GM04503 (cell line): ENCODE measurements at regions not wholly inside any gene's neighbourhood (a gene's known extent, or its start where the extent isn't known, plus 50 kb on each side); places are given as distances from the start of the nearest gene placed in this dataset.
"Not testable (repeated sequence)": the region's sequence is repeated elsewhere in the genome, so short reads cannot be mapped to it uniquely, and the experiment has no call there.

ENCODE experiments used
- DNase-seq: peaks from one replicate; pipeline ENCODE4 v3.0.0-alpha.2; 2012; ENCODE audit warnings: low read depth

DNA sequence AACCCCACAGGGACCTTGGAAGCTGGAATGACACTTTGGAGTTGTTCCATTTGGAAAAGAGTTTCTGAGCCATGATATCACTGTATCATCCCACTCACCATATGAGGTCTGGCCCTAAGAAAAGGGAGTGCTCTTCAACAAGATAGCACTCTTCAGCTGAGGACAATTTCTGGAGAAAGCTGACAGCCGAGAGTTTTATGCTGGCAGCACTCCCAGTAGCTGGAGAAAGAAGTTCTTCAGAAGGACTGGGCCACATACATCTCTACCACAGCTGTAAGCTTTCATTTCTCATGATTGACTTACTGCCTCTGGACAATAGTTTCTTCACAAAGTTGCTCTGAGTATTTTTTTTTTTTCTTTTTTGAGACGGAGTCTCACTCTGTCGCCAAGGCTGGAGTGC, 914.4 kb upstream of the ADAMTS5 start:
- not testable (repeated sequence) for DNase-seq

DNA sequence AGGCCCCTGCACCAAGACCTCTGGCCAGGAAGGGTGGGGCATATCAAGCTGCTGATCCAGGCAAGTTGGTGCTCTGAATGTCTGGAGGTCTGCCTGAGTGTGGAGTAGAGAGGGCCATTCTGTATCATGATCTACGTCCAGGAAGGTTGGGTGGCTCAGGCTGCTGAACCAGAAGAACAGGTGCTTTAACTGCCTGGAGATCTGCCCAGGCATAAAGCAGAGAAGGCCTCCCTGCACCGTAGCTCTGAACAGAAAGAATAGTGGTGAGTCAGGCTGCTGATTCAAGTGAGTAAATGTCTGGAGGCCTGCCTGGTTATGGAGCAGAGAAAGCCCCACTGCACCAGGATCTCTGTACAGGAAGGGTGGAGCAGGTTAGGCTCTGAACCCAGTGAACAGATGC, 905.5 kb upstream of the ADAMTS5 start:
- DNase-seq: not testable (repeated sequence)

DNA sequence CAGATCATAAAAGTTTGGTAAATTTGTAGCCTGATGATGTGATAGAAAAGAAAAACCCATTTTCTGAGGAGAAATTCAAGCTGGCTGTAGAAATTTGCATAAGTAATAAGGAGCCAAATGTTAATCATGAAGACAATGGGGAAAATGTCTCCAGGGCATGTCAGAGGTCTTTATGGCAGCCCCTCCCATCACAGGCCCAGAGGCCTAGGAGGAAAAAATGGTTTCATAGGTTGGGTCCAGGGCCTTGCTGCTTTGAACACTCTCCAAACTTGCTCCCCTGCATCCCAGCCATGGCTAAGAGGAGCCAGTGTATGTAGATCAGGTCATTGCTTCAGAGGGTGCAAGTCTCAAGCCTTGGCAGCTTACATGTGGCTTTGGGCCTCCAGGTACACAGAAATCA, 903.9 kb upstream of the ADAMTS5 start:
- DNase-seq: not testable (repeated sequence)

DNA sequence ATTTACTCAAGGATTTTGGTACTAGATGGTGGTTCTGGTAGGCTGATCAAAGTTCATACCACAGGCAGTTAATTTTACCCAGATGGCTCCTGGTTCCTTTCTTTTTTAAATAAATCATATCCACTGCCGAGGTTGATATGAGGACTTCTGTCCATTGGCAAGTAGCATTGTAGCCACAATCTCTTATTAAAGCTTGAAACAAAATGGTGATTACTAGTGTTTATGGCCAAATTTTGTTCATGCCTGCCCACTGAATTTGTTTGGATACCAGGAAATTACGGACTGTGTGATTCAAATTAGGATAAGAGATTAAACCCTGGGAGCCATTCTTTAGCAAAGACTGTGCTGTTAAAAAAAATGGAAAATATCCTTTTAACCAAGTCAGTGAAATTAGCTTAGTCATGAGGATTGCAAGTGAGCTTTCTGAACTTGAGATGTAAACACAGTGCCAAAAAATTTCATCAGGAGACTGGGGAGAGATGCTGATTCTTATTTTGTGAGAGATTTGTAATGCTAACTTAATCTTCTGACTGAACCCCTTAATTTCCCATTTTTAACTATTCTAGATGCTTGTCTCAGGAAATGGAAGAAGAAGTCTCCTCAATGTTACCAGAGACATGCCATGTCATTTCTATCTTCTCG, 893.5 kb upstream of the ADAMTS5 start:
- peak; percentile 21 for DNase-seq

DNA sequence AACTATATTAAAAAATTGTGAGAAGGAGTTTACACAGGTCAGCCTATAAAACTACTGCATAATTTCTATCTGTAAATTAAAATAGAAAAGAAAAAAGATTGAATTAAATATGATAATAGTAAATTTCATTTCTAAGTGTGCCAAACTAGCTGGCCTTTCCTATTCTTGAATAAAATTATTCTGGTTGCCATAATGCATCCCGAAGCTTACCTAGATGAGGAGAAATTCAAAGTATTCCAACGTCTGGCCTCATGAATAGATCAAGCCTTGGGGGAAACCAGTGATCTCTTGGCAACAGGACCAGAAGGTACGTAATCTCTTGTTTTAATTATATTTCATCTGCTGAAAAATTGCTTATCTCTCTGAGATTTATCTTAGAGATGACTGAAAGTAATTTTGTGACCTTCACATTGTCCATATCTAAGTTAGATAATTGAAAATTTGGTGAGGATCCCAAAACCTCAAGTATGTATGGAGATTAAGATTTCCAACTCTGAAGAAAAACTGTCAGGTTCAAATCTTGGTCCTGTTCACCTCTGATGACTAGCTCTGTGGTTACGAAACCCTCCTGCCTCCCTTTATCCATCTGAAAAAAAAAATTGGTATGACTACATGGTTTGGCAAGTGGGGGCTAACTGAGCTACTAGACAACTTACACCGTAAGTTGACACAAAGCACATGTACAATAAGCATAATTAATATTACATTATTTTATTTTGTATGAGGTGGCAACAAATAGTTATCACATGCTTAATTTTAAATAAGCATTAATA, 891.4 kb upstream of the ADAMTS5 start:
- not testable (repeated sequence) for DNase-seq

DNA sequence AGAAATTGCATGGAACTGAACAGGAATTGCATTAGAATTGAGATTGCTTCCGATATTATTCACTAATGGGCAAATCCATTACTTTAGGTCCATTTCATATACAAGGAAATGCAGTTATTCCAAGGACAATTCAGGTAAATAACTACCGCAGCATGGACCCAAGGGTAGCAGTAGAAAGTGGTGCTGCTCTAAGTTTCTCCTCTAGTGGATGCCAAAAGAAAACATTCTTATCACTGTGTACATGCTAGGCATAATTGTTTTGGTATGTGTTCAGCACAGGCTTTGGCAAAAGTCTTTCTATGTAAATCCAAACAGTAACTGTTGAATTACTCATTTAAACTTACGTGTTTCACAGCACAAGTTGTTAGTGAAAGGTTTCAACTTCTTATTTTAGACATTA, 890.1 kb upstream of the ADAMTS5 start:
- DNase-seq: not testable (repeated sequence)

DNA sequence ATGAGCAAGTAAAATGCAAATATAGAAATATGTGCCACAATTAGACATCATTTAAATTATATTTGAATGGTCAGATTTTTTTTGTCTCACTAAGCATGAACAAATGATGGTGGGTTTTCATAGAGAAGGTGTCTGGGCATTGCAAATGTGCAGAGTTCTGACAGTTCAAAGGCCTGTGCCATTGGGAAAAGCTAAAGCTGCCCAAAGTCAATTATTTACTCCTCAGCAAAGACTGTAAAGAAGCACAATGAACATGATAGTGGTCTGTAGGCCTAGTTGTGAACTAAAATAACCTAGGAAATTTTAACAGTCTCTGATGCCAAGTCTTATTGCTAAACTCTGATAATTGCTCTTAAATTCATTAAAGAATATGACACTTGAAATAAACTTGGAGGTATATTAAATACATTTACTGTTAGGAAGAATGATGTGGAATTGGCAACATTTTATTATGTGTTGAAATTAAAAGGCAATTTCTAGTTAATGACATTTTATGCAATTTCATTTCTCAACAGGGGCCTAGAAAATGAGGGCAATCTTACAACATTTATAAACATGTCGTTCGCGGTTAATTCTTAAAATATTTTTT, 874.3 kb upstream of the ADAMTS5 start:
- no peak for DNase-seq

DNA sequence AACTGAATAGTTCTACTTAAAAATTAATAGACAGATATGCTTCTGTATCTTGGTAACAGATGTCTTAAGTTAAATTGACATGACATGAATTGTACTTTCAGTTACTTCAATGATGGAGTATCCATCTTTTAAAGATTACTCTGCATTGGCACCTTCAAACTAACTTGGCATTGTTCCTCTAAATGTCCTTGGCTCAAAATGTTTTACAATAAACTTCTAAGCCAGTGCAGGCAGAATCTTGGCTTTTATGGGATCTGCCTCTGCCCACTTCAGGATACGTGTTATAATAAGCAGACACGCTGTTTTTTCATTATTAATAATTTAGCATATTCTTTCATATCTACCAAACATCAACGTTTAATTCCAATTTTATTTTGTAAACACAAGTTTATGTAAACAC, 873.4 kb upstream of the ADAMTS5 start:
- DNase-seq: no peak

DNA sequence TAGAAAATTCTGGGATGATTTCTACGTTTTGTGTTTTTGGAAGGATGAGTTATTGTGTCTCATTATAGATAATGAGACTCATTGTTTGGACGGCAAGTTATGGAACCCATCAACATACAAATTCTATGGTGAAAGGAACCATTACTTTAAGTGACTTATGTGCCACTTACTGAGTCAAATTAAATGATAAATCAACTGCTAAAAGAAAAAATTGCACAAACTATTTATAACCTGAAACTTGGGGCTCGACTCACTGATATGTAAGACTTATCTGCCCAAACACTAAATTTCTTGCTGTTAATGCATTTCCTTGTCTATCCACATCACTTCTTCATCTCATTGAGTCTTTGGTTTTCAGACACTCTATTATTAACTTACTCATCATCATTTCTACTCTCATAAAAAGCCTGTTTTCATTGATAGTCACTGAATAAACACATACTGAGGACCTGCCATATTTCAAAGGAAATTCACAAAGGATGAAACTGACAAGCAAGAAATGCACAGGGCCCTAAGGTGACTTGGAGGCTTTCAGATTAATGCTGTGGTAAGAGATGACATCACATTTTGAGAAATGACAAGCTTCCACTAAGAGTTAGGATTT, 872.7 kb upstream of the ADAMTS5 start:
- DNase-seq: no peak

DNA sequence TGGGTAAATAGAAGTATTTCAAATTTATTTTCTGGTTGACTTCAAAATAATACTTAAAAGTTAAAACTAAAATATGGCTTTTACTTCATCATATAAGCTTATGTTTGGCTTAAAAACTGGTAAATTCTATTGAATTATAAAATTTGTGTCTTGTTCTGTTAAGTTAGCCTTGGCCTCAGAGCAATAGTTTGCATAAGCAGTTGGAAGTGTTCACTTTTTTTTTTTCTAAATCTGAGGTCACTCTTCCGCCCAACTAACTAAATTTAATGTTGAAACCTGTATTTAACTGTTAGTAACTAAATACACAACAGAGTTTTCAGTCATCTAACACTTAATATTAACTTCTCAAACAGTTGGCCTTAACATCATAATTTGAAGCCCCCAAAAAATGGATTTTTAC, 871.7 kb upstream of the ADAMTS5 start:
- no peak for DNase-seq

DNA sequence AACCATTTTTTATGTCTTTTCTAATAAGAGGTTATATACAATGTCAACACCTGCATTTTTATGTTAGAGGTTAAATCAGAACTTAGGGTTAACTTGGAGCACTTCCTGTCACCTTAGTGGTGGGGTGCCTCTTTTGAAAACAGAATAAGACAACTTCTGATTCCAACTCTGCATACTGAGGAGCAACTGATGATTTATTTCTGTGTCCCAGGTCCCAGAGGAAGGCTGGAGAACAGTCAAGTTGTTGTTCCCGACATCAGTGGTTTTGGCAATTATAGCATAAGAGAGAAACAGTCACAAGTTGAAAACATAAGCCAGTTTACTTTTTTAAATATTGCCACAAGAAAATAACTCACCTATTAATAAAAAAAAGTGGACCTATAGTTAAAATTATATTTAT, 871.0 kb upstream of the ADAMTS5 start:
- DNase-seq: no peak

DNA sequence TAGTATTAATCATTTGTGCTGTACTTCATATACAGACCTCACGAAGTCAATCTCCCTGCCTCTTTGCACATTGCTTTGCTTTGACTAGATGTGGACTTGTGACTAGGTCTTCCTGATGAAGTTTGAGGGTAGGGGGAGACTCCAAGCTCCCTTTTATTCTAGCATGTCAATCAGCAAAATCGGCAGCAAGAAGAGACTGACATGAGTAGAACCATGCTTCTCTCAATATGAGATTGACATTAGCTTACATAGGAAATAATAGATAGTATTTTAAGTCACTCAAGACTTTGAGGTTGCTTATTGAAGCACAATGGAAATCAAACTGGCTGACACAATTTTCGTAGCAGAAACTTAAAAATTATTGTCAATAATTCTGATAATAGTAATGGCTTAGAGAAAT, 866.4 kb upstream of the ADAMTS5 start:
- no peak for DNase-seq

DNA sequence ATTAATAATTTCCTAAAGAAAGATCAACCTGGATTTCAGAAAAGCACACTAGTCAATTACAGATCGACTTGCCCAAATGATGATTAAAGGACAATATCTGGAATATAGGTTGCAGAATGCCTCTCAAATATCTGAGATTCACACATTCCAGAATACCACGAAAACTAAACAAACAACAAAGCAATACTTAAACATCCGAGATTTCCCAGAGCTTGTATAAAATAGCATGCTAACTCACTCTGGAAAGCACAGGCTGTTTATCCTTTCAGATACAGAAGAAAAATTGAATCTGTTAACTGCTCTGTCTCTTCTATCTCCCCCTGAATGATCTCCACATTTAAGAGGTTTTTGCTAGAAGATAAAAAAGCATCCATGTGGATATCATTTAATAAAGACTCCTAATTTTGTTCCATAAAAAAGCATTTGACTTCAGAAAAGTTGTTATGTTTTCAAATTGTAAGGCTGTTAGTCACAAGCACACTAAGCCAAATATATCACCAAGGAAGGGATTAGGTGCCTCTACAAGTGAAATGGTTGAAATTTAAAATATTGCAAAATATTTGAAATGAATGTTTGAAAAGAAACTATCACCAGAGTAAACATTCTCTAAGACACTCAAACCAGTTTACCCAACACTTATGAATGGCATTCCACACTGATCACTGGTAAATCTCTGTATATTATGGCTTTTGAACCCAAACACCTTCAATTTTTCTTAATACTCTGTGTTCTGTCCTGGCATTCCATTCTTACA, 865.1 kb upstream of the ADAMTS5 start:
- DNase-seq: peak; percentile 37

DNA sequence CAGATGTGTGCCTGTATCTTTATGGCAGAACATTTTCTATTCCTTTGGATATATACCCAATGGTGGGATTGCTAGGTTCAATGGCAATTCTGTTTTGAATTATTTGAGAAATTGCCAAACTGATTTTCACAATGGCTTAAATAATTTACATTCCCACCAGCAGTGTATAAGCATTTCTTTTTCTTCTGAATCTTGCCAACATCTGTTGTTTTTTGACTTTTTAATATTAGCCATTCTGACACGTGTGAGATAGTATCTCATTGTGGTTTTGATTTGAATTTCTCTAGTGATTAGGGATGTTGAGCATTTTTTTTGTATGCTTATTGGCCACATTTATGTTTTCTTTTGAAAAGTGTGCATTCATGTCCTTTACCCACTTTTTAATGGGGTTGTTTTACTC, 864.3 kb upstream of the ADAMTS5 start:
- no peak for DNase-seq

DNA sequence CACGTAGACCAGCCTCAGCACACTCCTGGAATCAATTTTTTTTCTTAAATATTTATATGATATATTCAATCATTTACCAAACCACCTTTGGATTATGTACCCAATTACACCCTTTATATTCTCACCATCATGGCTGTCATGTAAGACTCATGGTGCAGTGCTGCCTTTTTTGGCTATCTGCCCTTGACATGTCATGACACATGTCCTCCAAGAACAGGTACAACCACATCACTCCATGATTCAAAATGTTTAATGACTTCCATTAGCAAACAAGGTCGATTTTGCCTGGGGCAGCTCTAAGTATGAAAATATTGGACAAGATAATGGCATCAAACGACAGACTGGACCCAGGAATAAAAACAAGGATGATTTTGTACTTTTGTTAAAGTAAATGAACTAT, 861.1 kb upstream of the ADAMTS5 start:
- no peak for DNase-seq

DNA sequence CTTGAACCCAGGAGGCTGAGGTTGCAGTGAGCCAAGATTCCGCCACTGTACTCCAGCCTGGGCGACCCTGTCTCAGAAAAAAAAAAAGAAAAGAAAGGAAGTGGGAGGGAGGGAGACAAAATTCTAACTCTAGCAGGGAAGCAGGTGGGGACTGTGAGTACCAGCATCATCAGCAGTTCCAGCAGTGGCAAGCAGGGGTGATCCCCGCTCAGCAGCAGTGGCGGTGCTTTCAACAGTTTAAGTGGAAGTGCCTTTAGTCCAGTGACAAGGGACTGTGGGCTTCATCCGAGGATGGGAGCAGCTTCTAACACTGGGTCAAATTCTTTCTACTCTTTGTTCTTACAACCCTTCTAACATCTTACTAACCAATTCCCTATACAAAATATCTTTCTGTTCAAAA, 858.1 kb upstream of the ADAMTS5 start:
- DNase-seq: no peak

DNA sequence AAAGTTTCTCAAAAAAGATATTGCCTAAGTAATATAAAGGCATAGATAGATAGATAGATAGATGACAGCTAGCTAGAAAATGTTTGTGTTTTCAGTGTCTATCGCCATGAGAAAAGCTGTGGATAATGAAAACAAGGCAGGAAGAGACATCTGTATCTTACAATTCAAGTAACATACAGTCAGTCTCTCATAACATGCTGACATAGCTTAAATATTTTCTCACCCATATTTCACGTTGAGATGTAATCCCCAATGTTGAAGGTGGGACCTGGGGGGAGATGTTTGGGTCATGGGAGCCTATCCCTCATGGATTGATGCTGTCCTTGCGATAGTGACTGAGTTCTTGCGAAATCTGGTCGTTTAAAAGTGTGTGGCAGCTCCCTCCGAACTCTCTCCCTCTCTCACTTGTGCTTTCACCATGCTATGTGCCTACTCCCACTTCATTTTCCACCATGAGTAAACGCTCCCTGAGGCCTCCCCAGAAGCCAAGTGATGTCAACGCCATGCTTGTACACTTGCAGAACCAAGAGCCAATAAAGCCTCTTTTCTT, 856.8 kb upstream of the ADAMTS5 start:
- DNase-seq: no peak

DNA sequence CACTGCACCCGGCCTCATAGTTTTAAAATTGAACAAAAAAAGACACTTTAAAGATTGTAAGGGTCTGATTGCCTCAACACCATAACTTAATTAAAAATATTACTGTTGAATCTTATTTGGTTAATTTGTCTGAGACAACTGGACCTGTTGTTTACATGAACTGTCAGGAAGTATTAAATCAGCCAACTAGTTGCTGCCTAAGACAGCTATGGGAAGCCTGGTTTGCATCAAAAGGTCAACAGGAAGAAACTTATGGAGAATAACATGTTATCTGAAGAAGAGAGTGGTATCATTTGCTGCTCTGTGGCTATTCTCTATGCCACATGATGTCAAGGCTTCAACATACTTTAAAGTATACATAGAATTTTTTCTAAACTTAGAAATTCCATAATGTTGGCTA, 853.5 kb upstream of the ADAMTS5 start:
- DNase-seq: no peak

DNA sequence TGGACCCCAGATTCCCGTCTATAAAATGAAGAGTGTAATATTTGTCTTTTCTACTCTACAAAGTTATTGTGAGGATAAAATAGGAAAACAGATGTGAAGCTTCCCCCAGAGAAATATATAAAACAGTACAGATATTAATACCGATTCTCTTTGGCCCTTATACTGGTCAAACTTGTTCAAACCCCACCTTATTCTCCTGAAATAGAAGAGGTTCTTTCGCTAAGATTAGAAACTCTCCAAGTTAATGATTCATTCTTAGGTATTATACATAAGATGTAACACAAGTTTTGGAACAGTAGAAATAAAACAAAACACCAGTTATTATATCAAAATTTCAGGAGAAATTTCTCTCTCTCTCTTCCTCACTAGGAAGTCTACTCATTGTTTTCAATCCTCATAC, 852.4 kb upstream of the ADAMTS5 start:
- no peak for DNase-seq

DNA sequence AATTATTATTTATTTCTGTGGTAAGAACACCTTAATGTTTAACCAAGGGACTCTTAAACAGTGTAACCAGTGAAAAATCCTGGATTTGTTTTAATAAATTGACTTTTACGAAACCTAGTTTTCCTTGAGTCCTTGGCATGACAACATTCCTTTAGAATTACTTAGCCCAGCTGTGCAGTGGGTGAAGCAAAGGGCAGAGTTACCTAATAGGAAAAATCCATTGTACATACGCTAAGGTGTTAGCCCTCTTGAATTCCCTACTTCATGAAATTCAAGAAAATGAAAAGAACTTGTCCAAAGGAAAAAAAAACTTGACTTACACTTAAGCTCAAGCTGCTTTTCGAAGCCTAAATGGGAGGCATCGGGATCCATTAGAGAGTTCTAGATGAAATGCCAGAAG, 852.0 kb upstream of the ADAMTS5 start:
- no peak for DNase-seq

DNA sequence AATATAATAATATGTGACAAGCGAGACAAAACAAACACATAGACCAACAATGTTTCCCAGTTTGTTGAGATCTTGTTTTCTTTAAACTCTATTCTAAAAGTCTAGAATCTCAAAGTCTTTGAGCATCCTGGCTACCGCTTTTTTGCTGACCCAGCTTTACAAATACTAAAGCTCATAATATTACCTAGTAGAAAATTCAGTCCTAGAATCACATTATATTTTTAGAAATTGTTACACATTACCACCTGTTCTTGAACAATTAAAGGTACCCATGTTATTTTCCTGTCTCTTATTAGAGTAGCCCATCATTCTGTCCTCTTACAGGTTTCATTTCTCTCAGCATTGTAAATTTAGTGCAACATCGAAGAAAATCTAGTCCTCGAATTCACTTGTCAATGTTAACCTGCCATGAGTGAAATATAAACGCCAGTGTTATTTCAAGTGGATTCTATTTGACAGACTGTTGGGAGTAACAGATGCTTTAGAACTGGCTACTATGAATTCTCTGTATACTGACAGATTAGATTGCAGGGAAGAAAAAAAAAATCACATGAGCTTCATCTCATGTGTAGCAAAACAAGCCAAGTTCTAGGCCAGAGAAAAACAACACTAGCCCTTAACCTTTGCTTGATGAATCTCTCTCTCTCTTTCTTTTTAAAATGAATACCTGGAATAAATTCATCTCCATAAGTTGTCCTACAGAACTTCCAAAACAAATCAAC, 851.2 kb upstream of the ADAMTS5 start:
- DNase-seq: no peak
